Cardiac muscle cell (in vitro differentiated cells and primary cell): ENCODE measurements at regions not wholly inside any gene's neighbourhood (a gene's known extent, or its start where the extent isn't known, plus 50 kb on each side); places are given as distances from the start of the nearest gene placed in this dataset.

ENCODE experiments used
- DNase-seq, 2 donors: peaks; one replicate each; pipeline versions ENCODE4 v3.0.0 to v3.0.0-alpha.2; 2010 to 2017; ENCODE audit warnings: low read depth in 1 of 2, low spot score in 1 of 2
- H3K27ac ChIP-seq: fragments of 200-600 bp; sonication (generic); 2 replicates; pipeline ENCODE4 v1.5.1; 2016
- H3K27me3 ChIP-seq: fragments of 200-600 bp; sonication (generic); 2 replicates; pipeline ENCODE4 v1.6.0; 2016; ENCODE audit warnings: control low read depth
- H3K36me3 ChIP-seq: fragments of 200-600 bp; sonication (generic); 2 replicates; pipeline ENCODE4 v1.5.1; 2016; ENCODE audit warnings: control low read depth
- H3K4me1 ChIP-seq: fragments of 200-600 bp; sonication (generic); 2 replicates; pipeline ENCODE4 v1.8.1; 2017; ENCODE audit warnings: low read depth, mild to moderate bottlenecking, mixed run types
- H3K4me3 ChIP-seq: fragments of 200-600 bp; sonication (generic); 2 replicates; pipeline ENCODE4 v1.5.1; 2016; ENCODE audit warnings: mild to moderate bottlenecking
- H3K9me3 ChIP-seq: fragments of 200-600 bp; sonication (generic); 2 replicates; pipeline ENCODE4 v1.5.1; 2017; ENCODE audit warnings: low read depth, mild to moderate bottlenecking, control low read depth
- TF ChIP-seq, protein P1 (sequence below): IDR thresholded peaks from 2 replicates; pipeline ENCODE4 v1.5.1; 2012; ENCODE audit warnings: low read depth, mild to moderate bottlenecking, low read length

DNA sequence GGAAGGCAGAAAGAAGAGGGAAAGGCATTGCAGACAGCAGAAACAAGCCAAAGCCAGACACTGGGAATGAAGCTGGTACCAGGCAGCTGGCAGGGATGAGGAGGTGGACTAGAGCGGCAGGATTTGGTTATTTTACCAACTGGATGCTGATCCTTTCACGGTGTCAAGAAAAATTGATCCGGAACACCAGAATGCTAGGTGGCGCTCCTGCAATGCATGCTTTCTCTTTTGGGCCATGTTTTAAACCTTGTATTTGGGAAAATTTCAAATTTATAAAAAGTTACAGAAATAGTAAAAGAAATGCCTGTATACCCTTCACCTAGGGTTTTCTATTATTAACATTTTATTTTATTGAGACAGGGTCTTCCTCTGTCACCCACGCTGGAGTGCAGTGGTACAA lies 224.7 kb downstream of the SOX9 start:
- Histone ChIP-seq H3K27me3 (no peaks in the 10 kb centered on the region), H3K36me3 (no peaks in the 10 kb centered on the region), H3K9me3 (no peaks in the 10 kb centered on the region), H3K4me3 (no peak overlapping the region), H3K27ac (no peak overlapping the region), H3K4me1 (no peaks in the 10 kb centered on the region)
- DNase-seq = no peak
- TF ChIP-seq, protein P1, sequence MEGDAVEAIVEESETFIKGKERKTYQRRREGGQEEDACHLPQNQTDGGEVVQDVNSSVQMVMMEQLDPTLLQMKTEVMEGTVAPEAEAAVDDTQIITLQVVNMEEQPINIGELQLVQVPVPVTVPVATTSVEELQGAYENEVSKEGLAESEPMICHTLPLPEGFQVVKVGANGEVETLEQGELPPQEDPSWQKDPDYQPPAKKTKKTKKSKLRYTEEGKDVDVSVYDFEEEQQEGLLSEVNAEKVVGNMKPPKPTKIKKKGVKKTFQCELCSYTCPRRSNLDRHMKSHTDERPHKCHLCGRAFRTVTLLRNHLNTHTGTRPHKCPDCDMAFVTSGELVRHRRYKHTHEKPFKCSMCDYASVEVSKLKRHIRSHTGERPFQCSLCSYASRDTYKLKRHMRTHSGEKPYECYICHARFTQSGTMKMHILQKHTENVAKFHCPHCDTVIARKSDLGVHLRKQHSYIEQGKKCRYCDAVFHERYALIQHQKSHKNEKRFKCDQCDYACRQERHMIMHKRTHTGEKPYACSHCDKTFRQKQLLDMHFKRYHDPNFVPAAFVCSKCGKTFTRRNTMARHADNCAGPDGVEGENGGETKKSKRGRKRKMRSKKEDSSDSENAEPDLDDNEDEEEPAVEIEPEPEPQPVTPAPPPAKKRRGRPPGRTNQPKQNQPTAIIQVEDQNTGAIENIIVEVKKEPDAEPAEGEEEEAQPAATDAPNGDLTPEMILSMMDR = no peak

DNA sequence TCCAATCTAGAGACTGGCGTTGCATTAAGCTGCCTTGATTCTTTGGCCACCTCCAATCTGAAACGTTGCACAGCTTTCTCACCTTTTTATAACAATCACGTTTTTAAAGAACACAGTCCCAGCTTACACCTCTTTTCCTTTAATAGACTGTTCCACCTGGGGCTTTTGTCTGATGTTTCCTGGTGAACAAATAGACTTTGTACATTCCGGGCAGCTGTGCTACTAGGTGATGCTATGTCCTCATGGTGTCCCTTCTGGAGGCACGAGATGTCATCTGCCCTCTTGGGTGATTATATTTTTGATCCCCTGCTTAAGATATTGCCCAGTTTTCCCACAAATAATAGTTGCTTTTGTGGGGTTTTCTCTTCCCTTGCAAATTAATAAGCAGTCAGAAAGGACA lies 225.5 kb downstream of the SOX9 start:
- no peak overlapping the region for H3K27ac ChIP-seq
- no peaks in the 10 kb centered on the region for H3K36me3 ChIP-seq
- H3K9me3 ChIP-seq = no peaks in the 10 kb centered on the region
- H3K4me3 ChIP-seq = no peak overlapping the region
- H3K27me3 ChIP-seq = no peaks in the 10 kb centered on the region
- TF ChIP-seq, protein P1 = no peak
- no peaks in the 10 kb centered on the region for H3K4me1 ChIP-seq
- DNase-seq = no peak

DNA sequence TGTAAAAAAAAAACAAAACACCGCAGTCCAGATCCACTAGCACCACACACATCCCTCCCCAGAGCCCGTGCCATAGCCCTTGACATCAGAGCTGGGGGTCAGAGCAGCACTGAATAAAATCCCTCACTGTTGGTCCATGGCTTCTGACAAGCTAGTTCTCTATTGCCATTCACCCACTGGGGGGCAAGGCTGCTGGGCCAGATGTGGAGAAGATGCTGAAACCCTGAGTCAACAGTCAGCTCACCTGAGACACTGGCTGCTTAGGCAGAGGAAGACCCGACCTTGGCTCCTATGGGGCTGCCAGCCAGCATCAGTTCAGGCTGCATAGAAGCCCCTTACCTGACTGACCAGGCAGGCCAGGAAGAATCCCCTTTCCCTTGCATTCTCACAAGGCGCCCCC lies 228.2 kb downstream of the SOX9 start:
- H3K4me3 ChIP-seq = no peak overlapping the region
- H3K27ac ChIP-seq = no peak overlapping the region
- H3K9me3 ChIP-seq = no peaks in the 10 kb centered on the region
- H3K27me3 ChIP-seq = no peaks in the 10 kb centered on the region
- H3K4me1 ChIP-seq = peaks cover 4% of the 10 kb centered on the region
- TF ChIP-seq, protein P1 = no peak
- no peak for DNase-seq
- no peaks in the 10 kb centered on the region for H3K36me3 ChIP-seq

DNA sequence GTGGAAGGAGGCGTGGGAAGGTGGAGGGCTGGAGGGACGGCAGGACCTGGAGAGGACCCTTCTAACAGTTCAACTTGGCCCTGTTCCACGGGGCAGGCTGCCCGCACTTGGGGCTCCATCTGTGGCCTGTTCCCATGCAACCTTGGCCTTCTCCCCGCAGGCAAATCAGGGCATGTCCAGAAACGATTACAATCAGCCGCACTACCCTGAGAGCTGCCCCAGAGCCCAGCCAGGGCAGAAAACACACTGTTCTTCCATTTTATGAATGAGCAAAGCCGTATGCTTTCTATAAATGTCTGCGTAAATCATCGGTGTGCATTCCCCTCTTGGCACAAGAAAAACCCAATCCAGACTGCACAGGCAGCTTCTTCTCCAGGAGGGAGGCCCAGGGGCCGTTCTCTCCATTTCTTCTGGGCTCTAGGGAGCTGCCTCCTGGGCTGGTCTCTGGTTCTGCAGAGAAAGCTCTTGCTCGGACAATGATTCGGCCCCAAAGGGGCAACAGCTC lies 228.7 kb downstream of the SOX9 start:
- DNase-seq = no peak
- H3K4me3 ChIP-seq = no peak overlapping the region
- H3K4me1 ChIP-seq = peaks cover 4% of the 10 kb centered on the region
- no peaks in the 10 kb centered on the region for H3K9me3 ChIP-seq
- no peak overlapping the region for H3K27ac ChIP-seq
- no peaks in the 10 kb centered on the region for H3K36me3 ChIP-seq
- H3K27me3 ChIP-seq = no peaks in the 10 kb centered on the region
- TF ChIP-seq, protein P1 = no peak

DNA sequence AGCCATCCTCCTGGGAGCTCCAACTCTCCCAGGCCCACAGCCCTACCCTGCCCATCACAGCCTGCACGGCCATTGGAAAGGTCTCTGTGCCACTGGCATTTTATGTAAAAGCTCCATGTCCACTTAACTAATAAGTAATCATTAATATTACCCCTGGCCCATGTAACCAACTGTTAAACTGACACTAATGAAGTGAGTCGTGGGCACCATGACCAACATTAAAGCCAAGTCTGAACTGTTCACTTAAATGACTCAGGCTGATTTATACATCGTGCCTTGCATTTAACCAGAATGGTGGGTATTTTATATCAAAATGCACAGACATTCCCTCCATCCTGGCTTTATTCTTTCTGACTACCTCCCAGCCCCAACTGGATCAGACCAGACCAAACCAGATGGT lies 229.3 kb downstream of the SOX9 start:
- Histone ChIP-seq H3K4me3 (no peak overlapping the region), H3K27me3 (no peaks in the 10 kb centered on the region), H3K27ac (no peak overlapping the region), H3K9me3 (no peaks in the 10 kb centered on the region), H3K4me1 (peaks cover 4% of the 10 kb centered on the region), H3K36me3 (no peaks in the 10 kb centered on the region)
- no peak for DNase-seq
- TF ChIP-seq, protein P1 = no peak

DNA sequence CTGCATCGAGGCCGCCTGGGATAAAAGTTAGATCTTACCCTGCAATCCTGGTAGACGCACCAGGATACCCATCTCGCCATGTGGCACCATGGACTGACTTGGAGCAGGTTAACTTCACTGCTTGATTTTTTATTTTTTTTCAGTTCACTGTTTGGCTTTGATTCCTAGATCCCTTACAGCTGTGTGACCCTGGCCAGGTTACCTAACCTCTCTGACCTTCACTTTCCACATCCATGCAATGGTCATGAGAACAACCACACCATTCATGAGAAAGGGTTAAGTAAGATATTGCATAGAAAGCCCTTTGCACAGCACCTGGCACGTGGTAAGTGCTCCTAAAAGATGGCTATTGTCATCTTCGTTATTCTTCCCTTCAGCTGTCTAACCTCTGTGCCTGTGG lies 230.5 kb downstream of the SOX9 start:
- no peaks in the 10 kb centered on the region for H3K9me3 ChIP-seq
- H3K27ac ChIP-seq = no peak overlapping the region
- peaks cover 4% of the 10 kb centered on the region for H3K4me1 ChIP-seq
- H3K27me3 ChIP-seq = no peaks in the 10 kb centered on the region
- TF ChIP-seq, protein P1 = no peak
- no peak overlapping the region for H3K4me3 ChIP-seq
- DNase-seq = no peak
- no peaks in the 10 kb centered on the region for H3K36me3 ChIP-seq
